Neutrophil (primary cell): ENCODE measurements at regions not wholly inside any gene's neighbourhood (a gene's known extent, or its start where the extent isn't known, plus 50 kb on each side); places are given as distances from the start of the nearest gene placed in this dataset.

Source experiments
- H3K27ac ChIP-seq: fragments of 200-600 bp; sonication (generic); 2 replicates; pipeline ENCODE4 v1.5.1; 2016; ENCODE audit warnings: mild to moderate bottlenecking, moderate library complexity
- H3K27me3 ChIP-seq: fragments of 200-600 bp; sonication (generic); 2 replicates; pipeline ENCODE4 v1.6.0; 2016; ENCODE audit warnings: mild to moderate bottlenecking
- H3K36me3 ChIP-seq: fragments of 200-600 bp; sonication (generic); 2 replicates; pipeline ENCODE4 v1.5.1; 2017
- H3K4me1 ChIP-seq, 2 experiments: fragments of 200-600 bp in 1 of 2; sonication (generic) in 1 of 2; 1 replicate in 1 of 2; 2 replicates in 1 of 2; pipeline versions ENCODE4 v1.5.1 to v1.6.1; 2013 to 2016; ENCODE audit warnings: low read depth in 1 of 2, low read length in 1 of 2, mild to moderate bottlenecking in 1 of 2, moderate library complexity in 1 of 2; ENCODE audit not compliant: control insufficient read depth in 1 of 2, insufficient read depth in 1 of 2
- H3K4me3 ChIP-seq, 2 experiments: fragments of 200-600 bp in 1 of 2; sonication (generic) in 1 of 2; 1 replicate in 1 of 2; 2 replicates in 1 of 2; pipeline ENCODE4 v1.5.1; 2013 to 2016; ENCODE audit warnings: low read depth in 1 of 2, low read length in 1 of 2, mild to moderate bottlenecking in 1 of 2, moderate library complexity in 1 of 2
- H3K9me3 ChIP-seq: fragments of 200-600 bp; sonication (generic); 2 replicates; pipeline ENCODE4 v1.5.1; 2016
- TF ChIP-seq, protein P1 (sequence below): fragments of 200-600 bp; sonication (generic); IDR thresholded peaks from 2 replicates; pipeline ENCODE4 v1.5.1; 2016; ENCODE audit warnings: antibody characterized with exemption

DNA sequence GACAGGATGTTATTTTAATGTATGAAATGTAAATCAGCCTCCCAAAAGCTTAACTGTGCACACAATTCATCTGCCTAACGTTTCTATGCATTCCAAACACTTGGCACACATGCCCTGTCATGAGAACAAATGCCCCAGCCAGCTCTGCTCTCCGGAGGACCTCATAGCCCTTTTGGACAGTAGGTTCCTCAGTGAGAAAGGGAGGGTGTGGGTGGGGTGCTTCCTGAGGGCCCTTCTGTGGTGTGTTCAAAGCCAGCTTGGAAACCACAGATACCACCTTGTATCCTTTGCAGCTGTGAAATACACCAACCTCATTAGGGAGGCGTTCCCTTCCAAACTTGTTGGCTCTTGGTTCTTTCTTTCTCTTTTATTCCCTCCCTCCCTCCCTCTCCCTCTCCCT, 102.2 kb upstream of the ASB18 start:
- peaks cover 55% of the 10 kb centered on the region for H3K27me3 ChIP-seq
- H3K36me3 ChIP-seq = no peaks in the 10 kb centered on the region
- TF ChIP-seq, protein P1, sequence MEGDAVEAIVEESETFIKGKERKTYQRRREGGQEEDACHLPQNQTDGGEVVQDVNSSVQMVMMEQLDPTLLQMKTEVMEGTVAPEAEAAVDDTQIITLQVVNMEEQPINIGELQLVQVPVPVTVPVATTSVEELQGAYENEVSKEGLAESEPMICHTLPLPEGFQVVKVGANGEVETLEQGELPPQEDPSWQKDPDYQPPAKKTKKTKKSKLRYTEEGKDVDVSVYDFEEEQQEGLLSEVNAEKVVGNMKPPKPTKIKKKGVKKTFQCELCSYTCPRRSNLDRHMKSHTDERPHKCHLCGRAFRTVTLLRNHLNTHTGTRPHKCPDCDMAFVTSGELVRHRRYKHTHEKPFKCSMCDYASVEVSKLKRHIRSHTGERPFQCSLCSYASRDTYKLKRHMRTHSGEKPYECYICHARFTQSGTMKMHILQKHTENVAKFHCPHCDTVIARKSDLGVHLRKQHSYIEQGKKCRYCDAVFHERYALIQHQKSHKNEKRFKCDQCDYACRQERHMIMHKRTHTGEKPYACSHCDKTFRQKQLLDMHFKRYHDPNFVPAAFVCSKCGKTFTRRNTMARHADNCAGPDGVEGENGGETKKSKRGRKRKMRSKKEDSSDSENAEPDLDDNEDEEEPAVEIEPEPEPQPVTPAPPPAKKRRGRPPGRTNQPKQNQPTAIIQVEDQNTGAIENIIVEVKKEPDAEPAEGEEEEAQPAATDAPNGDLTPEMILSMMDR = no peak
- H3K27ac ChIP-seq = no peak overlapping the region
- no peak overlapping the region for H3K4me3 ChIP-seq
- H3K9me3 ChIP-seq = no peaks in the 10 kb centered on the region
- H3K4me1 ChIP-seq = no peaks in the 10 kb centered on the region

DNA sequence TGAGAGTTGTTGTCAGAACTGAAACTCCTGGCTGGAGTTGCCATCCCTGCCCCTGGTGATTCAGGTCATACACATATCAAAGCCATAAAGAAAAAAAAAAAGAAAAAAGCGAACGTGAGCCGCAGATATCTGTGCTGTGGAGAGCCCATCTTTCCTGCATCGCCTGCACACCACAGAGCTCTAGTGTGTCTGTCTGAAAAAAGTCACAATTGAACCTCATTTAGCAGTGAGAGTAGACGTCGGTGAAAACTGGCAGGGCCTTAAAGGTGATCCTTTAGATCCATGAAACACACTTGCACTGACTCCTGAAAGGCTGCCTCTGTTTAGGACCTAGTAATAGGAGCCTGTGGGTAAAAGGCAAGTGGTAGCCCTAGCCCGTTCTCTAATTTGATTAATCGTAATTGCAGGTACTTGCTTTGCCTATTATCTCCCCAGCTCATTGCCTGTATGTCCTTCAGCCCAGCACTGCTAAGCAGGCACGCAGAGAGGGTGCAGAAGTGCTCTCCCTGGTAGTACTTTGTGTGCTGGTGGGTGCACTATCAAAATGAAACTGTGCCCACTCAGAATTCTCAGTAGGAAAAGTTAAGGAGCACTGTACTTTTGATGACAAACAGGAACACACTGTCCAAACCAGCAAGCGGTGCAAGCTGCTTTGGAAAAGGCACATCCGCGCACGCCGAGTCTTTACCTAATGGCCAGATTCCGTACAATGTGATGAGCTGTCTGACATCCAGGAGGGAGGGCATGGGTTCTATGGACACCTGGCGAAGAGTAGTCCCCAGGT, 103.5 kb upstream of the ASB18 start:
- Histone ChIP-seq H3K36me3 (no peaks in the 10 kb centered on the region), H3K9me3 (no peaks in the 10 kb centered on the region), H3K27me3 (peaks cover 51% of the 10 kb centered on the region), H3K27ac (no peak overlapping the region), H3K4me3 (no peak overlapping the region), H3K4me1 (no peaks in the 10 kb centered on the region)
- TF ChIP-seq, protein P1 = no peak

DNA sequence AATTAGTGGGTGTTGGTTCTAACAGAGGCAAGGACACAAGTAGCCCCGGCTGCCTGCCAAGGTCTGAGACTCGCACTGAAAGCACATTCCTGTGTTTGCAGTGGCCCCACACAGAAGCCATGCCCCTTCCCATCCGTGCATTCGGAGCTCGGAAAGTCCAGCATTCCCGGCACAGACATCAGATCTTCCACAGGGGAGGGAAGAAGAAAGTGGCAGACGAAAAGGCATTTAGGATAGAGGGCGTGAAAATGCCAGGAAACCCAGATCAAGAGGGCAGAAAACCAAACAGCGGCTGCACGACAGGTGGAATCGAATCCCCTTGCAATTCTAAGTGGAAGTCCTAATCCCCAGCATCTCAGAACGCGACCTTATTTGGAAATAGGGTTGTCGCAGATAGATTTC, 105.5 kb upstream of the ASB18 start:
- TF ChIP-seq, protein P1 = no peak
- Histone ChIP-seq H3K4me1 (no peaks in the 10 kb centered on the region), H3K9me3 (no peaks in the 10 kb centered on the region), H3K27me3 (peaks cover 33% of the 10 kb centered on the region), H3K4me3 (no peak overlapping the region), H3K27ac (no peak overlapping the region), H3K36me3 (no peaks in the 10 kb centered on the region)

DNA sequence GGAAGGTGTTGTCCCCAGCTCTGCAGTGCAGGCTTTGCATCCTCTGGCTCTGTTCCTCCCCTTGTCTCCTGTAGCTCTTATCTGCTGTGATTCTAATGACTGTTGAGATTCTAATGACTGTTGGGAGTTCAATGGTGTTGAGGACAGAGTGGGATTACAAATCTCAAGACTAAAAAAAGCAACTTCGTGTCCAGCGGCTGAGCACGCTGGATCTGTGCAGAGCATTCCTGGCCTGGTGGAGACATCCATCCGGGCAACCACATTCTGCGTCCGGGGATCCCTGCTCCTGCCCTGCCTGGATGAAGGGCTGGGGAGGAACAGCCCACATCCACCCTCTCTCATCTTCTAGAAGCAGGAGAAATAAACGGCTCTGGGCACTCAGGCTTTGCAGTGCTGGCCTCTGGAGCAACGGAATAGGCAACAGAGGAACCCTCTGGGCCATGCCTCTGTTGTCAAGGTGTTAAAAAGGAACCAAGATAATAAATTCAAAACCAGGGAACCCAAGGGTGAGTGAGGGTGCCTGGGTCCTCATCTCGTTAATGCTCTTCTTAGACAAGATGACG, 106.7 kb upstream of the ASB18 start:
- peaks cover 25% of the 10 kb centered on the region for H3K27me3 ChIP-seq
- no peak overlapping the region for H3K27ac ChIP-seq
- no peaks in the 10 kb centered on the region for H3K9me3 ChIP-seq
- no peaks in the 10 kb centered on the region for H3K36me3 ChIP-seq
- H3K4me1 ChIP-seq = no peaks in the 10 kb centered on the region
- TF ChIP-seq, protein P1 = no peak
- H3K4me3 ChIP-seq = no peak overlapping the region

DNA sequence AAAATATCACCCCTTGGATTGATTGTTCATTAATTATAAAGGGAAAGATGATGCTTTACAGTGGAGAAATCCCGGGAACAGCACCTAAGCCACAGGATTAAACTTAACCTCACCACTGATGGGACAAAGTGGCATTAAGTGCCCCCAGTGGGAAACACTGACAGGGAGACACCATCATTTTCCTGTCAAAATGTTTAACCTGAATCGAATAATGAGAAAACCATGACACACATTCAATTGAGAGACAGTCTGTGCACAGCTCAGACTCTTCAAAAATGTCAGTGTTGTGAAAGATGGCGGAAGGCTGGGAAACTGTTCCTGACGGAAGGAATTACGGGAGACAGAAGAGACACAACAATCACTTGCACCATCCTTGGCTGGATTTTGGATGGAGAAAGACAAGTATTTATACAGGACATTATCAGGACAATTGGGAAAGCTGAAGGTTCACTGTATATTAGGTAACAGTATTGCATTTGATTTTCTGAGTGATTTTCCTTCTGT, 111.8 kb upstream of the ASB18 start:
- H3K27me3 ChIP-seq = peaks cover 8% of the 10 kb centered on the region
- H3K4me1 ChIP-seq = no peaks in the 10 kb centered on the region
- H3K9me3 ChIP-seq = no peaks in the 10 kb centered on the region
- TF ChIP-seq, protein P1 = no peak
- no peaks in the 10 kb centered on the region for H3K36me3 ChIP-seq
- H3K4me3 ChIP-seq = no peak overlapping the region
- no peak overlapping the region for H3K27ac ChIP-seq
